PC-9 (cell line): ENCODE measurements at regions not wholly inside any gene's neighbourhood (a gene's known extent, or its start where the extent isn't known, plus 50 kb on each side); places are given as distances from the start of the nearest gene placed in this dataset.
A peak's percentile ranks its signal among the peaks of the same experiment; 100 is the strongest.

Experiments
- BruUV-seq: library from RNA; stranded (reverse); fragments of 400-500 nt; replicated peaks from 2 replicates; lab custom pipeline; 2021; lab: Mats Ljungman, UMichigan
- CTCF ChIA-PET: fragments of 300-600 bp; sonication (Branson Sonifier 250); formaldehyde crosslinking; loops from one replicate; lab custom pipeline; 2022; ENCODE audit warnings: antibody characterized with exemption; lab: Charles Lee
- POLR2A ChIA-PET: fragments of 300-600 bp; sonication (Branson Sonifier 250); formaldehyde crosslinking; loops from one replicate; lab custom pipeline; 2022; ENCODE audit warnings: antibody characterized with exemption; ENCODE audit not compliant: unreplicated experiment; lab: Charles Lee
- DNase-seq, 2 experiments: peaks; one replicate each; pipeline versions ENCODE4 v3.0.0 to v3.0.0-alpha.2; 2015 to 2022; ENCODE audit warnings: mixed read lengths in 1 of 2
- H2AFZ ChIP-seq: fragments of 200-600 bp; sonication (generic); 2 replicates; pipeline ENCODE4 v1.8.1; 2017; ENCODE audit warnings: antibody characterized with exemption
- H3F3A ChIP-seq: fragments of 200-600 bp; sonication (generic); 2 replicates; pipeline ENCODE4 v1.8.1; 2017; ENCODE audit warnings: antibody characterized with exemption, mild to moderate bottlenecking, low read depth; ENCODE audit not compliant: insufficient read depth
- H3K27ac ChIP-seq: fragments of 200-600 bp; sonication (generic); 2 replicates; pipeline ENCODE4 v1.6.1; 2016; ENCODE audit warnings: mixed run types
- H3K27me3 ChIP-seq: fragments of 200-600 bp; sonication (generic); 2 replicates; pipeline ENCODE4 v1.6.1; 2016; ENCODE audit warnings: low read depth, mixed run types; ENCODE audit not compliant: insufficient read depth
- H3K36me3 ChIP-seq: fragments of 200-600 bp; sonication (generic); 2 replicates; pipeline ENCODE4 v1.6.1; 2016; ENCODE audit warnings: low read depth, mixed run types
- H3K4me1 ChIP-seq: fragments of 200-600 bp; sonication (generic); replicated peaks from 2 replicates; pipeline ENCODE4 v1.6.1; 2016; ENCODE audit warnings: mixed run types; ENCODE audit not compliant: insufficient read depth
- H3K4me2 ChIP-seq: fragments of 200-600 bp; sonication (generic); 2 replicates; pipeline ENCODE4 v1.6.1; 2017; ENCODE audit warnings: mixed run types
- H3K4me3 ChIP-seq: fragments of 200-600 bp; sonication (generic); 2 replicates; pipeline ENCODE4 v1.6.1; 2016; ENCODE audit warnings: mixed run types
- H3K79me2 ChIP-seq: fragments of 200-600 bp; sonication (generic); 2 replicates; pipeline ENCODE4 v1.6.1; 2017; ENCODE audit warnings: low read depth, mixed run types
- H3K9me2 ChIP-seq: fragments of 200-600 bp; sonication (generic); 2 replicates; pipeline ENCODE4 v1.8.1; 2017; ENCODE audit warnings: mild to moderate bottlenecking; ENCODE audit not compliant: insufficient read depth
- H3K9me3 ChIP-seq: fragments of 200-600 bp; sonication (generic); 2 replicates; pipeline ENCODE4 v1.8.1; 2016; ENCODE audit warnings: low read depth; ENCODE audit not compliant: insufficient read depth
- H4K20me1 ChIP-seq: fragments of 200-600 bp; sonication (generic); 2 replicates; pipeline ENCODE4 v1.8.1; 2017; ENCODE audit not compliant: insufficient read depth
- EZH2 ChIP-seq: fragments of 200-600 bp; sonication (generic); IDR thresholded peaks from 2 replicates; pipeline ENCODE4 v1.8.0; 2017; ENCODE audit warnings: antibody characterized with exemption, low read depth
- intact Hi-C: fragments of 100-400 bp; cut with micrococcal nuclease; formaldehyde crosslinking; loops from one replicate; pipeline ENCODE4 v1.10.0; 2022; ENCODE audit not compliant: unreplicated experiment
- TF ChIP-seq, protein P1 (sequence below): fragments of 200-600 bp; sonication (generic); conservative IDR thresholded peaks from 2 replicates; pipeline ENCODE4 v1.6.1; 2017; ENCODE audit warnings: mixed run types, antibody characterized with exemption, mild to moderate bottlenecking, moderate library complexity

DNA sequence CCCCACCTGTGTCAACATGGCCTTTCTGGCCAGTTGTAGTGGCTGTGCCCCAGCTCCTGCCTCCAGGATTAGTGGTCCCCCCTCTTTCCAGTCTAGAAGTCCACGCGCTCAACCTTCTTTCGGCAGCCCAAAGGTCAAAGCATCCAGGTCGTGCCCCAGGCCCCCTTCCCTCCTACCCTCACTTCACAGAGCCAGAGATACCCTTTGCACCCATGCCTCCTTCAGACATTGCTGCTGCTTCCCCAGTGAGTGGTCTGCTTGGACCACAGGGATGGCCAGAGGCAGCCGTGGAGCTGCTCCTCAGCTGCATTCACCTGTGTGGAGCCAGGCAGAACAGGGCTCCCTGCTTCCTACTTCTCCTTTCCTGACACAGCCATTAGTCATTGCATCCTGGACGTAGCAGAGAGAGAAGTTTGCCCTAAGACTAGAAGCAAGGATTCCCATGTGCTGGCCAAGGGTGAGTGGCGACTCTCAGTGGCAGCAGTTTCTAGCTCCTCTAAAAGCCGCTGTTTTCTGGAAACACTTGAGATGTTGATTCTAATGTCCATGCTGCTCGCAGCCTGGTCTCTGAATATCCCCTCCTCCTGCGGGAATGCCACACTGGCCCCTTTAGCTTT is 243.1 kb upstream of the SHH start:
- Histone ChIP-seq H3K4me1 (peaks cover 6% of the 10 kb centered on the region; the same call in 1 of the 2 replicates), H3F3A (no peaks in the 10 kb centered on the region), H3K27ac (no peak overlapping the region), H3K36me3 (no peaks in the 10 kb centered on the region), H3K27me3 (peaks cover 77% of the 10 kb centered on the region), H4K20me1 (no peaks in the 10 kb centered on the region), H2AFZ (no peak overlapping the region), H3K9me3 (no peaks in the 10 kb centered on the region), H3K4me3 (no peak overlapping the region), H3K9me2 (no peaks in the 10 kb centered on the region), H3K4me2 (no peak overlapping the region), H3K79me2 (no peaks in the 10 kb centered on the region)
- POLR2A ChIA-PET, result no interaction called here
- CTCF ChIA-PET, result no interaction called here
- peak in 1 of 2 experiments; percentile 37 for DNase-seq
- TF ChIP-seq, protein P1, sequence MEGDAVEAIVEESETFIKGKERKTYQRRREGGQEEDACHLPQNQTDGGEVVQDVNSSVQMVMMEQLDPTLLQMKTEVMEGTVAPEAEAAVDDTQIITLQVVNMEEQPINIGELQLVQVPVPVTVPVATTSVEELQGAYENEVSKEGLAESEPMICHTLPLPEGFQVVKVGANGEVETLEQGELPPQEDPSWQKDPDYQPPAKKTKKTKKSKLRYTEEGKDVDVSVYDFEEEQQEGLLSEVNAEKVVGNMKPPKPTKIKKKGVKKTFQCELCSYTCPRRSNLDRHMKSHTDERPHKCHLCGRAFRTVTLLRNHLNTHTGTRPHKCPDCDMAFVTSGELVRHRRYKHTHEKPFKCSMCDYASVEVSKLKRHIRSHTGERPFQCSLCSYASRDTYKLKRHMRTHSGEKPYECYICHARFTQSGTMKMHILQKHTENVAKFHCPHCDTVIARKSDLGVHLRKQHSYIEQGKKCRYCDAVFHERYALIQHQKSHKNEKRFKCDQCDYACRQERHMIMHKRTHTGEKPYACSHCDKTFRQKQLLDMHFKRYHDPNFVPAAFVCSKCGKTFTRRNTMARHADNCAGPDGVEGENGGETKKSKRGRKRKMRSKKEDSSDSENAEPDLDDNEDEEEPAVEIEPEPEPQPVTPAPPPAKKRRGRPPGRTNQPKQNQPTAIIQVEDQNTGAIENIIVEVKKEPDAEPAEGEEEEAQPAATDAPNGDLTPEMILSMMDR, result no peak; the same call in 1 of the 2 replicates
- TF ChIP-seq EZH2, result no peak
- intact Hi-C loops, result no loop called here
- no TSS peak for BruUV-seq

DNA sequence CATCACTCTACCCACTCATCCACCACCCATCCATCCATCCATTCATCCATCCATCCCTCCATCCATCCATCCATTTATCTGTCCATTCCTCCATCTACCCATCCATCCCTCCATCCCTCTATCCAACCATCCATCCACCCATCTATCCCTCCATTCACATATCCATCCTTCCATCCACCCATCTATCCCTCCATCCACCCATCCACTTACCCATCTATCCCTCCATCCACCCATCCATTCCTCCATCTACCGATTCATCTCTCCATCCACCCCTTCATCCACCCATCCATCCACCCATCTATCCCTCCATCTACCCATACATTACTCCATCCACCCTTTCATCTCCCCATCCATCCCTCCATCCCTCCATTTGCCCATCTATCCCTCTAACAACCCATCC is 239.6 kb upstream of the SHH start:
- Histone ChIP-seq H3F3A (peaks cover 11% of the 10 kb centered on the region), H3K4me2 (no peak overlapping the region), H3K36me3 (no peaks in the 10 kb centered on the region), H3K27me3 (peaks cover 51% of the 10 kb centered on the region; the same call in 1 of the 2 replicates), H3K4me3 (no peak overlapping the region), H4K20me1 (no peaks in the 10 kb centered on the region), H3K27ac (no peak overlapping the region), H3K9me2 (no peaks in the 10 kb centered on the region), H2AFZ (no peak overlapping the region), H3K4me1 (peaks cover 8% of the 10 kb centered on the region; the same call in 1 of the 2 replicates), H3K9me3 (0 out of 2 replicates have a peak, but pooled peaks cover 3% of the 10 kb centered on the region), H3K79me2 (no peaks in the 10 kb centered on the region)
- TF ChIP-seq, protein P1, result no peak
- TF ChIP-seq EZH2, result no peak
- DNase-seq, result no peak
- ChIA-PET POLR2A (no interaction called here), CTCF (no interaction called here)
- intact Hi-C loops, result no loop called here
- no TSS peak for BruUV-seq

DNA sequence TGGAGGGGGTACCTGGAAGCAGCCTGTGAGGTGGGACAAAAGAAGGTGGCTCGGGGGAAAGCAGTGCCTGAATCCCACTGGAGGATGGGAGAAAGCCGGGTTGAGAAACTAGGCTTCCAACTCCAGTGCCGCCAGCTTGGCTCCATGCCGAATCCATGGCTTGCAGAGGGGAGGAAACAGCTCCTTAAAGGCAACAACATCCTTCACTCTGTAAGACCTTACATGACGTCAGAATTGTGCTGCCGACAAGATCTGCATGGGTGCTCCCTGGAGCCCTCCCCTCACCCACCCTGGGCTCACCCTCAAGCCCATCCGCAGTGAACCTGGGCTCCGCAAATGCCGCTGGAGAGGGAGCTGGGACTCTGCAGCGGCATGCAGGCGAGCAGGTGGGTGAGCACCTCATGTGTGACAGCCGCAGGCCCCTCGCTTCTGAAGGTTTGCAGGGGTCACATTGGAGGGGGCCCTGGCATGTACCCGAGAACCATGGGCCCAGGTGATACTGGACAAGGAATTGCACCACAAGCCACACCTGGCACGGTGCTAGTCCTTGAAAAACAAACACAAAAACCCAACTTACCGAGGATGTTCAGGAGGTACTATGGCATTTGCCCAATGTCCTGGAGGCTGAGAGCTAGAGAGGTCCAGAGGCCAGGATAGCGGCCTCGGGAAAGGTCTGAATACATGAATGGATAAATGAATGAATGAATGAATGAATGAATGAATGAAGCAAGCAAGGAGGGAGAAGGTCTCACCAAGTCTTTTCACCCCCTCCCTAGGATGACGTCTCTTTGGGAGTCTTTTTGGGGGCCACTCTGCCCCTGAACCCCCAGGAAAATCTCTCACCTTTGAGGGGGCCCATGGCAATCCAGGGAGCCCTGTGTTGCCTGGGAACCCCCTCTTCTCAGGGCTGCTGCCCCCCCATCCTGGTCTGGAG is 238.6 kb upstream of the SHH start:
- Histone ChIP-seq H3K9me3 (0 out of 2 replicates have a peak, but pooled peaks cover 3% of the 10 kb centered on the region), H3K36me3 (no peaks in the 10 kb centered on the region), H3K4me3 (no peak overlapping the region), H3K4me1 (peaks cover 8% of the 10 kb centered on the region; the same call in 1 of the 2 replicates), H3K9me2 (no peaks in the 10 kb centered on the region), H3K27ac (no peak overlapping the region), H4K20me1 (no peaks in the 10 kb centered on the region), H3K4me2 (peak overlapping the region; percentile 31; the same call in 1 of the 2 replicates), H3K27me3 (peaks cover 50% of the 10 kb centered on the region), H2AFZ (peak overlapping the region; percentile 54; the same call in 1 of the 2 replicates), H3F3A (peaks cover 11% of the 10 kb centered on the region), H3K79me2 (no peaks in the 10 kb centered on the region)
- BruUV-seq, result no TSS peak
- ChIA-PET CTCF (no interaction called here), POLR2A (no interaction called here)
- no peak for DNase-seq
- intact Hi-C loops, result no loop called here
- no peak for TF ChIP-seq EZH2
- TF ChIP-seq, protein P1, result no peak
